ENCODE measurements at regions not wholly inside any gene's neighbourhood (a gene's known extent, or its start where the extent isn't known, plus 50 kb on each side); places are given as distances from the start of the nearest gene placed in this dataset.

- Histone ChIP-seq H2AFZ (no peak overlapping the region), H3F3A (ENCODE audit: insufficient read depth) (no peaks in the 10 kb centered on the region), H3K27me3 (replicated peaks; ENCODE audit: insufficient read depth) (no peaks in the 10 kb centered on the region; the same call in 1 of the 2 replicates), H3K9me3 (ENCODE audit: low read depth) (no peaks in the 10 kb centered on the region), H3K4me1 (ENCODE audit: insufficient read depth) (no peaks in the 10 kb centered on the region), H3K9me2 (ENCODE audit: insufficient read depth) (no peaks in the 10 kb centered on the region), H3K9ac (no peak overlapping the region), H3K4me3 (no peak overlapping the region), H4K20me1 (ENCODE audit: insufficient read depth) (no peaks in the 10 kb centered on the region), H3K4me2 (ENCODE audit: unreplicated experiment) (no peak overlapping the region), H3K79me2 (ENCODE audit: insufficient read depth) (no peaks in the 10 kb centered on the region), H3K27ac (no peak overlapping the region), H3K36me3 (ENCODE audit: low read depth) (no peaks in the 10 kb centered on the region)
- in situ Hi-C loops (cut with MboI): no loop called here
- TF ChIP-seq EZH2 (IDR thresholded peaks at IDR 0.05; ENCODE audit: insufficient read depth, poor library complexity, severe bottlenecking) (no peak), EZH2phosphoT487 (IDR thresholded peaks at IDR 0.05; ENCODE audit: insufficient read depth, low read depth) (no peak)
- WGBS, 2 experiments (ENCODE audit: low coverage in 1 of 2, low lambda C conversion rate in 2 of 2, missing lambda C conversion rate in 2 of 2): 15 to 16% methylated on average over 8 of the region's 8 CpGs
- no peak for DNase-seq
Measured at GRCh38 chr10:10346390-10347150, 671.1 kb upstream of the CELF2 start.

- DNase-seq: no peak
- Histone ChIP-seq H3K27ac (no peak overlapping the region), H3K4me2 (ENCODE audit: unreplicated experiment) (no peak overlapping the region), H3K36me3 (ENCODE audit: low read depth) (no peaks in the 10 kb centered on the region), H3K4me3 (no peak overlapping the region), H2AFZ (no peak overlapping the region), H4K20me1 (ENCODE audit: insufficient read depth) (no peaks in the 10 kb centered on the region), H3K9me2 (ENCODE audit: insufficient read depth) (no peaks in the 10 kb centered on the region), H3K79me2 (ENCODE audit: insufficient read depth) (no peaks in the 10 kb centered on the region), H3K9me3 (ENCODE audit: low read depth) (no peaks in the 10 kb centered on the region), H3F3A (ENCODE audit: insufficient read depth) (no peaks in the 10 kb centered on the region), H3K27me3 (replicated peaks; ENCODE audit: insufficient read depth) (no peaks in the 10 kb centered on the region; the same call in 1 of the 2 replicates), H3K4me1 (ENCODE audit: insufficient read depth) (no peaks in the 10 kb centered on the region), H3K9ac (no peak overlapping the region)
- in situ Hi-C loops (cut with MboI): no loop called here
- TF ChIP-seq EZH2phosphoT487 (IDR thresholded peaks at IDR 0.05; ENCODE audit: insufficient read depth, low read depth) (no peak), EZH2 (IDR thresholded peaks at IDR 0.05; ENCODE audit: insufficient read depth, poor library complexity, severe bottlenecking) (no peak)
- WGBS, 2 experiments (ENCODE audit: low coverage in 1 of 2, low lambda C conversion rate in 2 of 2, missing lambda C conversion rate in 2 of 2): 37 to 55% methylated on average over 2 of the region's 2 CpGs
Measured at GRCh38 chr10:10350050-10350449, 667.6 kb upstream of the CELF2 start.

GRCh38 chr10:10351451-10351850 is 666.2 kb upstream of the CELF2 start:
- Histone ChIP-seq H3K9me2 (ENCODE audit: insufficient read depth) (no peaks in the 10 kb centered on the region), H4K20me1 (ENCODE audit: insufficient read depth) (no peaks in the 10 kb centered on the region), H3K27ac (no peak overlapping the region), H2AFZ (no peak overlapping the region), H3K4me2 (ENCODE audit: unreplicated experiment) (no peak overlapping the region), H3K36me3 (ENCODE audit: low read depth) (no peaks in the 10 kb centered on the region), H3F3A (ENCODE audit: insufficient read depth) (no peaks in the 10 kb centered on the region), H3K79me2 (ENCODE audit: insufficient read depth) (no peaks in the 10 kb centered on the region), H3K4me1 (ENCODE audit: insufficient read depth) (no peaks in the 10 kb centered on the region), H3K4me3 (no peak overlapping the region), H3K9me3 (ENCODE audit: low read depth) (no peaks in the 10 kb centered on the region), H3K9ac (no peak overlapping the region), H3K27me3 (replicated peaks; ENCODE audit: insufficient read depth) (no peaks in the 10 kb centered on the region; the same call in 1 of the 2 replicates)
- 43 to 48% methylated on average over 2 of the region's 2 CpGs for WGBS, 2 experiments (ENCODE audit: low coverage in 1 of 2, low lambda C conversion rate in 2 of 2, missing lambda C conversion rate in 2 of 2)
- in situ Hi-C loops (cut with MboI): no loop called here
- TF ChIP-seq EZH2 (IDR thresholded peaks at IDR 0.05; ENCODE audit: insufficient read depth, poor library complexity, severe bottlenecking): no peak
- TF ChIP-seq EZH2phosphoT487 (IDR thresholded peaks at IDR 0.05; ENCODE audit: insufficient read depth, low read depth): no peak
- no peak for DNase-seq

- WGBS, 2 experiments (ENCODE audit: low coverage in 1 of 2, low lambda C conversion rate in 2 of 2, missing lambda C conversion rate in 2 of 2): 38 to 47% methylated on average over 8 of the region's 8 CpGs
- in situ Hi-C loops (cut with MboI): no loop called here
- no peak for DNase-seq
Measured at GRCh38 chr10:10353326-10353868, 664.3 kb upstream of the CELF2 start.

More at GRCh38 chr10:10353326-10353868, 664.3 kb upstream of the CELF2 start:
- H4K20me1 ChIP-seq (ENCODE audit: insufficient read depth): no peaks in the 10 kb centered on the region
- H3K4me3 ChIP-seq: no peak overlapping the region
- no peak overlapping the region for H3K4me2 ChIP-seq (ENCODE audit: unreplicated experiment)
- H3F3A ChIP-seq (ENCODE audit: insufficient read depth): no peaks in the 10 kb centered on the region
- H3K27ac ChIP-seq: no peak overlapping the region
- H3K9me2 ChIP-seq (ENCODE audit: insufficient read depth): no peaks in the 10 kb centered on the region
- H3K27me3 ChIP-seq (replicated peaks; ENCODE audit: insufficient read depth): no peaks in the 10 kb centered on the region
- H3K79me2 ChIP-seq (ENCODE audit: insufficient read depth): no peaks in the 10 kb centered on the region
- no peaks in the 10 kb centered on the region for H3K9me3 ChIP-seq (ENCODE audit: low read depth)
- TF ChIP-seq EZH2phosphoT487 (IDR thresholded peaks at IDR 0.05; ENCODE audit: insufficient read depth, low read depth) (no peak), EZH2 (IDR thresholded peaks at IDR 0.05; ENCODE audit: insufficient read depth, poor library complexity, severe bottlenecking) (no peak)
- H3K36me3 ChIP-seq (ENCODE audit: low read depth): no peaks in the 10 kb centered on the region
- H2AFZ ChIP-seq: no peak overlapping the region
- H3K9ac ChIP-seq: no peak overlapping the region
- H3K4me1 ChIP-seq (ENCODE audit: insufficient read depth): no peaks in the 10 kb centered on the region
